BE2C (cell line): ENCODE measurements at regions not wholly inside any gene's neighbourhood (a gene's known extent, or its start where the extent isn't known, plus 50 kb on each side); places are given as distances from the start of the nearest gene placed in this dataset.
"Not testable (repeated sequence)": the region's sequence is repeated elsewhere in the genome, so short reads cannot be mapped to it uniquely, and the experiment has no call there.

Experiments
- DNase-seq: peaks from one replicate; pipeline ENCODE4 v3.0.0-alpha.2; 2020
- H3K27me3 ChIP-seq: fragments of 250-450 bp; sonication (Bioruptor Pico); 2 replicates; pipeline ENCODE4 v1.5.1; 2020; ENCODE audit warnings: mild to moderate bottlenecking
- H3K36me3 ChIP-seq: fragments of 250-450 bp; sonication (Bioruptor Pico); 2 replicates; pipeline ENCODE4 v1.5.1; 2020; ENCODE audit warnings: mild to moderate bottlenecking
- H3K4me1 ChIP-seq: fragments of 250-450 bp; sonication (Bioruptor Pico); 2 replicates; pipeline ENCODE4 v1.5.1; 2020
- H3K4me3 ChIP-seq: 2 replicates; pipeline ENCODE4 v1.5.1; 2011; ENCODE audit warnings: low read depth, low read length
- H3K9me3 ChIP-seq: fragments of 250-450 bp; sonication (Bioruptor Pico); 2 replicates; pipeline ENCODE4 v1.5.1; 2020
- CTCF ChIP-seq: IDR thresholded peaks from 2 replicates; pipeline ENCODE4 v1.5.1; 2012; ENCODE audit warnings: mild to moderate bottlenecking, low read depth, low read length

DNA sequence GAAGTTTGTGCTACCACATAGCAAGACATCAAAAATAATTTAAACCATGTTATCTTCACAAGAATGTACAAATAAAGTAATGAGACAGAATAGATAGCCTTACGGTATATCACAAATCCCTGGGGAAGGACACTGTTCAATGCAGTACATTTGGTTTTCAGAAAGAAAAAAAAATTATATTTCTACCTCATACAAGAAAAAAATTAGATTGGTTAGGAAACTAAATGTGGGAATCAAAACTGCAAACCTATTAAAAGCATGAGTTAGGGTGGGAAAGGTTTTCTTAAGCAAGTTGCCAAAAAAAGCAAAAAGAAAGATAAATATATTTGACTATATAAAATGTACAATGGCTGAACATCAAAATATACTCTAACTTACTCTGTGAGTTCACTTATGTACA is 201.9 kb upstream of the NREP start:
- H3K36me3 ChIP-seq, result no peaks in the 10 kb centered on the region
- H3K9me3 ChIP-seq, result no peaks in the 10 kb centered on the region
- DNase-seq, result no peak
- H3K4me3 ChIP-seq, result no peak overlapping the region
- no peaks in the 10 kb centered on the region for H3K4me1 ChIP-seq
- no peak for TF ChIP-seq CTCF
- H3K27me3 ChIP-seq, result no peaks in the 10 kb centered on the region

GRCh38 chr5:111956765-111957164 is 199.8 kb upstream of the NREP start:
- not testable (repeated sequence) for H3K4me1 ChIP-seq, DNase-seq, H3K4me3 ChIP-seq, H3K36me3 ChIP-seq, H3K9me3 ChIP-seq, H3K27me3 ChIP-seq

DNA sequence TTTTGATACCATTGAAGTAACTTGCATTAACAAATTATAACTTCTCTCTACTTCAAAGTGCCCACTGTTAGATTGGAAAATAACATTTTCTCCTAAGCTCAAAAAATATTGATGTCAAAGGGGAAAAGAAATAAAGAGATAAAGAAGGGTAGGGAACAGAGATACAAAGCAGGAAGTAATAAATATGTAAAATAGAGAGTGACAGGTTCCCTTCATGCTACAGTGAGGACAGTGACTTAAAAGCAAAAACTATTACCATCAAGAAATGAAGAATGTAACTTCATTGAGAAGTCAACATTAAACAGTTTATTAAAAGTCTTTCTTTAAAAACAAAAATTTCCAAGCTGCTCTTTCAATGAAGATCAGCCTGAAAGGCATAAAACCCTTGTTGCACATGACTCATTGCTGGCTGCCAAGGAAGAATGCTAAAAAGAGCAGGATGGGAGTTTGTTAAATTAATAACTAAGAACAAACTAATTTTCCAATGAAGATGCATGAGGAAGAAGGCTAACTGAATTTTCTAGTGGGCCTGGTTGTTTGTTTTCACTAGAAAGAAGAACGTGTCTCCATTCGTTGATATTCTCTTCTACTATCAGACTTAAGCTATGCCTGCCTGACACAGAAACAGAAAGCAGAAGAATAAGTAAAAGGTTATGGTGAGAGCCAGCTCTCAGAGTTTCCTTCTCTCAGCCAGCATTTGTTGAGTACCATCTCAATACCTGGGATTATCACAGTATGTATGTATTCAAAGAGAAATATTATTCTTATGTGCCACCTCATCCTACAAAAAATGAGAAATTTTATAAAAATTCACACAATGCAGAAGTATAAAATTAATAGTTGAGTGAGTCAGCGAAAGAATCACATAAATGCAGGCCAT is 197.8 kb upstream of the NREP start:
- H3K4me1 ChIP-seq, result no peaks in the 10 kb centered on the region
- no peaks in the 10 kb centered on the region for H3K36me3 ChIP-seq
- no peaks in the 10 kb centered on the region for H3K9me3 ChIP-seq
- TF ChIP-seq CTCF, result no peak
- H3K27me3 ChIP-seq, result no peaks in the 10 kb centered on the region
- no peak overlapping the region for H3K4me3 ChIP-seq
- no peak for DNase-seq

DNA sequence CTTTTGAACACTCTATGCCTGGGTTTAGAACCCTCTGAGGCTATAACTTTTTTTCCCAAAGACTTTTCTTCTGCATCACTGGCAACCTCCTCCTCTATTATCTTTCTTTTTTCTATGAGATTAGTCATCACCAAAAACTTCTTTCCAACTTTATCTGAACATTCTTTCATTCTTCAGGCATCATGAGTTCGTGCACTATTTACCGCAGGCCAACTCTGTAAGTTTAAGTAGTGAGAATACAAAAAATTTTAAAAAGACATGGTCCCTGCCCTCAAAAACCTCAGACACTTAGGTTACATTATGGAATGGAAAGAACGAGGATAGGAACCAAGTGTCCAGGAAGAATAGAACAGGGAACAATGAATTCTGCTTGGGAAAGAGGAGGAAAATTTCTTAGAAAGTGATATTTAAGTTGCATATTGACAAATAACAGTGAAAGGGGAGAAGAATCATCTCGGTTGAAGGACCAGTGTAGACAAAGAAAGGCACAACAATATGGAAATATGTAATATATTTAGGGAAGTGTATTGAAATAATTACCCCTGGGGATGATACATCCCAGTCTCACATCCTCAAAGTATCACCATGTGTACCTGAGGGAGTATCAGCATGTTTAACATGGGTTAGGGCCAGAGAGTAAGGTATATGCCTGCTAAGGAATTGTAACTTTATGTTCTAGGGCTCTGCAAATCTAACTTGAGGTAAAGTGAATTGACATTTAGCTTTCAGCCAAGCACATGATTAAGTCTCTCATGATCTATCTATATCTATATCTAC is 196.5 kb upstream of the NREP start:
- TF ChIP-seq CTCF, result no peak
- DNase-seq, result no peak
- no peaks in the 10 kb centered on the region for H3K9me3 ChIP-seq
- no peaks in the 10 kb centered on the region for H3K27me3 ChIP-seq
- H3K4me3 ChIP-seq, result no peak overlapping the region
- no peaks in the 10 kb centered on the region; the same call in 1 of the 2 replicates for H3K4me1 ChIP-seq
- H3K36me3 ChIP-seq, result no peaks in the 10 kb centered on the region

DNA sequence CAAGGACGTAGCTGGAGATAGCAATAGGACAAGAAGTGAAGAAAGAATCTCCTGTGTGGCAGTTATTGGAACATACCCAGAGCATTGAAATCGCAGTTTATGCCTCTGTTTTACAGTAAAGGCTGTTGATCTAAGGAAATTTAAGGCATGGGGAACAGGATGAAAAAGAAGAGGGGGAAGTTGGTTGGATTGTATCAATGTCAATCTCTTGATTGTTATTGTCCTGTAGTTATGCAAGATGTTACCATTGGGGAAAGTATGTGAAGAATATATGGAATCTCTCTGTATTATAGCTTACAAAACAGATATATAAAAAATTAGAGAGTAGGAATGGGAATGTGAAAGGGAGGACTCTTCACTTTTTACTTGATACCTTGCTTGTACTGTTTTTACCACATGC is 195.6 kb upstream of the NREP start:
- no peak for DNase-seq
- Histone ChIP-seq H3K9me3 (no peaks in the 10 kb centered on the region), H3K27me3 (no peaks in the 10 kb centered on the region), H3K36me3 (no peaks in the 10 kb centered on the region), H3K4me3 (no peak overlapping the region), H3K4me1 (no peaks in the 10 kb centered on the region; the same call in 1 of the 2 replicates)
- no peak for TF ChIP-seq CTCF

DNA sequence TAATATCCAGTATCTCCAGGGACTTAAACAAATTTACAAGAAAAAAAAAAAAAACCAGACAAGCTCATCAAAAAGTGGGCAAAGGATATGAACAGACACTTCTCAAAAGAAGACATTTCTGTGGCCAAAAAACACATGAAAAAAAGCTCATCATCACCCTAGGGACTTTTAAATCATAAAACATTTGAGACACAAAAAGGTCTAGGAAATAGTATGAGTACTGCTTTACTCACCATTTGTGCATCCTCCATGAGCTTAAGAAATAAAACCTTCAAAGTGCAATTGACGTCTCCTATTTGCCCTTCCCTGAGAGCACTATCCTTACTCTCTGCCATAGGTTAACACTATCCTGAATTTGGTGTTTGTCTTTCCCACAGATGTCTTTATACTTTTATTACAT is 193.7 kb upstream of the NREP start:
- Histone ChIP-seq H3K9me3 (no peaks in the 10 kb centered on the region), H3K36me3 (no peaks in the 10 kb centered on the region), H3K4me1 (peaks cover 1% of the 10 kb centered on the region), H3K27me3 (no peaks in the 10 kb centered on the region), H3K4me3 (no peak overlapping the region)
- DNase-seq, result no peak
- TF ChIP-seq CTCF, result no peak
